DMS114 treated with DMSO at 0.1 percent for 48 hours (cell line): ENCODE measurements at regions not wholly inside any gene's neighbourhood (a gene's known extent, or its start where the extent isn't known, plus 50 kb on each side); places are given as distances from the start of the nearest gene placed in this dataset.

ENCODE experiments used
- DNase-seq: peaks from one replicate; lab custom pipeline; 2025; ENCODE audit not compliant: unreplicated experiment; lab: John Stamatoyannopoulos, UW

DNA sequence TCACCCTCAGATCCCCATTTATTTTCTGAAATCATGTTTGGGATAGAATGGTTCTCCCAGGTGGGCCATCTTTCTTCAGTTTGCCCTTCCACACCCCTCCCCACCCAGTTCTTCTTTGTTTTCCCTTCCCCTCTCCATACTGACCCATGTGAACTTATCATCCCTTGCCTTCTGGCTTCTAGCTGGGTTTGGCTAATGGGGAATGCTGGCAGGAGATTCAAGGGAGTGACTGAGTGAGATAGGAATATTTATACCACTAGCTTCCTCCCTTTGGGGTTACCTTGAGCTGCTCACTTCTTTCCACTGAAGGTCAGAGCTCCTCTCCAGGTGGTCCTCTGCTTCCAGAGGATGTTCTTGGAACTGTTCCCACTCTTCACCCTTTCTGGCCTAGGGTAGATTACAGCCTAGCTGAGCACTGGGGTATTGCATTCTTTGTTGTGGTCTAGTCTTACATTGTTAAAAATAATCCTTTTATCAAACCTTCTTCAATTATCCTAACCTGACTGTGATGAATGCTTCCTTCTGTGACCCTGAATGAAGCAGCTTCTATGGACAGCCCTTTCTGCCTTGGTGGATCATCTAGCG lies 88.3 kb upstream of the ATP2B1 start:
- DNase-seq = no peak

DNA sequence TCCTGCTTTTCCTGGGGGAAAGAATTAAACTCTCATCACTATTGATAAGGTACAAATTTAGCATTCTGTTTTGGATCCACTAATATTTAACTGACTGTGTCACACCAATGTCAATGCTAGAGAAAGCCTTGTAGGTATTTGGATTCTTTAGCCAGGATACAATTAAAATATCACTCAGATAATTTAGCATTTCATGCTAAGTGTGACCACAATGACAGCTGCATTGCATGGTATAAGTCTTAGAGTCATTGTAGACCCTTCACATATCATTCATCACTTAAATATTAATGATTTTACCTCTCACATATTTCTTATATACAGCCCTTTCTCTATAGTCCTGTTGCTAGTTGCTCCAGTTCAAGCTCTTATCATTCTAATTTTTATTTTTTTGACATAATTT lies 85.3 kb upstream of the ATP2B1 start:
- DNase-seq = no peak

DNA sequence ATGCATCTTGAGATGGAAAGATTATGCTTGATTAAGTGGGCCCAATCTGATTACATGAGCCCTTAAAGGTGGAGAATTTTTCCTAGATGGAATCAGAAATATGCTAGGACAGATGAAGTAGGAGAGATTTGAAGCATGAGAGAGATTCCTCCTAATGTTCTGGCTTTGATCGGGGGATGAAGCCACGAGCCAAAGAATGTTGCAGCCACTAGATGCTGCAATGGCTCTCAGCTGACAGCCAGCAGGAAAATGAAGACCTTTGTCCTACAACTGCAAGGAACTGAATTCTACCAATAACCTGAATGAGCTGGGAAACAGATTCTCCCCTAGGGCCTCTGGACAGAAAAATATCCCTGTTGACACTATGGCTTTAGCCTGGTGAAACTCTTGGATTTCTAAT lies 82.6 kb upstream of the ATP2B1 start:
- no peak for DNase-seq

DNA sequence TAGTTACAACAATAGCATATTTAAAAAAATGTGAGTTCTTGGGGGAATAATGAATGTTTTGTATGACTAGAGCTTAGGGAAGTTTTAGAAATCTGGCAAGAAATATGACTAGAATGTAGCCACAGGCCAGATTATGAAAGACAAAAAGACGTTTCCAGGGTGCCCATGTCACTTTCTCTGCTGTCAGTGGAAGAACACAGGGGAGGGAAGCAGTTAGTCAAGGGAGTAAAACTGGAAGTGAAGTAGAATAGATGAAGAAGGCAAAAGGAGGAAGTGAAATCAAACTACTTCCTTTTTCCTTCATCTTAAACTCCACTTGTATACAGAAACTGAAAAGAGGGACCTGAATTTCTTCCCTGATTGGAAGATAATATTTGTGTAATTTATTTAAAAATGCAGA lies 81.2 kb upstream of the ATP2B1 start:
- DNase-seq = no peak

DNA sequence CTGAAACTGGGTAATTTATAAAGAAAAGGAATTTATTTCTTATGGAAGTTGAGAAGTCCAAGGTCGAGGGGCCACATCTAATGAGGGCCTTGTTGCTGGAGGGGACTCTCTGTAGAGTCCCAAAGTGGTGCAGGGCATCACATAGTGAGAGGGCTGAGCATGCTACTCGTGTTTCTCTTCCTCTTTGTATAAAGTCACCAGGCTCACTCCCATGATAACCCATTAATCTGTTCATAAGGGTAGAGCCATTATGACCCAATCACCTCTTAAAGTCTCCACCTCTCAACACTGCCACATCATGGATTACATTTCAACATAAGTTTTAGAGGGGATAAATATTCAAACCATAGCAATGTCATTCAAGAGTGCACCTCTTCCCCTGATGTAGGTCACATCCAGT lies 79.1 kb upstream of the ATP2B1 start:
- no peak for DNase-seq

DNA sequence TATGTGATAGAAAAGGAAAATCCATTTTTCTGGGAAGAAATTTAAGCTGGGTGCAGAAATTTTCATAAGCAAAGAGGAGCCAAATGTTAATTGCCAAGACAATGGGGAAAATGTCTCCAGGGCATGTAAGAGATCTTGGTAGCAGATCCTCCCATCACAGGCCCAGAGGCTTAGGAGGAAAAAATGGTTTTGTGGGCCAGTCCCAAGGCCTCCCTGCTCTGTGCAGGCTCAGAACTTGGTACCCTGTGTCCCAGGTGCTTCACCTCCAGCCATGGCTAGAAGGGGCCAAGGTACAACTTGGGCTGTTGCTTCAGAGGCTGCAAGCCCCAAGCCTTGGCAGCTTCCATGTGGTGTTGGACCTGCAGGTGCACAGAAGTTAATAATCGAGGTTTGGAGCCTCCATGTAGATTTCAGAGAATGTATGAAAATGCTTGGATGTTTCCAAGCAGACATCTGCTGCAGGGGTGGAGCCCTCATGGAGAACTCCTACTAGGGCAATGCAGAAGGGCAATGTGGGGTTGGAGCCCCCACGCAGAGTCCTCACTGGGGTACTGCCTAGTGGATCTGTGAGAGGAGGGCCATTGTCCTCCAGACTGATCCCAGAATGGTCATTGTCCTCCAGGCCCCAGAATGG lies 77.7 kb upstream of the ATP2B1 start:
- DNase-seq = no peak

DNA sequence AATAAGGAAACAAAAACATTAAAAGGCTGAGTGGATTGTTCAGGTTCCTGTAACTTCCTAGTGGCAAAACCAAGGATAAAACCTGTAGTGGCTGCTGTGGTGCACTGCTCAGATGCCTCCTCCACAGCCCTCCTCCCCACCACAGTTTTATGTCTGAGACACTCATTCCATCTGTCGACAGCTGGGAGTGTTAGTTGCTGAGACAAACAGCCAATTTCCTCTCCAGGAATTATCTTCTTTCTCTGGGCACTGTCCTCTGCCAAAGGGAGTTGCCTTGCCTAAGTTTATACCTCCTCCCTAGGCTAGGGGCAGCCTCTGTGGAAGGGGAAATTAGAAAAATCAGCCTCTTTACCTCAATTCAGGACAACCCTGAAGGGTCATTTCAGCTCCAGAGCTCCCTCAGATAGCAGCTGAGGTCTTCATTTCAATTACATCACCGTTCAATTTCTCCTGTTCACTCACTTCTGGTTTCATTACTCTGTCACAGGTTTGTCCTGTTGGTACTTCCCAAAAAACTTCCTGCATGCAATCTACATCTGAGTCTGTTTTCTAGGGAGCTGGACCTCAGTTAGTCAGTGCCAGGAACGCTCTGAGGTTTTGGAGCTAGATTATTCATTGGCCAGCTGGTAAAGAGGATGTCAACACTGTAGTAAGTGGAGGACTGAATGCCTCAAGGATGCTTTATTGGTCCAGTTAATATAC lies 74.9 kb upstream of the ATP2B1 start:
- no peak for DNase-seq

DNA sequence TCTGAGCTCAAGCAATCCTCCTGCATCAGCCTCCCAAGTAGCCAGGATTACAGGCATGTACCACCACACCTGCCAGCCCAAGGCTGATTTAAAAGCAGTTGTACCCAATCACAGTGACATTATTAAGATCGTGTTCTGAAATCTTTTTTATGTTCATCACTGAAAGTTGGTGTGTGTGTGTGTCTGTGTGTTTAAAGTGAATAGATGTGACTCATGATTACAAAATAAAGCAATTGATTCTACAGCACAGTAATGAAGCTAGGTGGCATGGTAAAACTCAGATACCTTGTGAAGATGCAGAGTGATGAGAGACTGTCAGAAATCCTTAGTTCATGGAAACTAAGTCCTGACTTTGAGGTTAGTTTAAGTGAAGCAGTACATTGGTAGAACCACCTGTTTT lies 74.2 kb upstream of the ATP2B1 start:
- no peak for DNase-seq

DNA sequence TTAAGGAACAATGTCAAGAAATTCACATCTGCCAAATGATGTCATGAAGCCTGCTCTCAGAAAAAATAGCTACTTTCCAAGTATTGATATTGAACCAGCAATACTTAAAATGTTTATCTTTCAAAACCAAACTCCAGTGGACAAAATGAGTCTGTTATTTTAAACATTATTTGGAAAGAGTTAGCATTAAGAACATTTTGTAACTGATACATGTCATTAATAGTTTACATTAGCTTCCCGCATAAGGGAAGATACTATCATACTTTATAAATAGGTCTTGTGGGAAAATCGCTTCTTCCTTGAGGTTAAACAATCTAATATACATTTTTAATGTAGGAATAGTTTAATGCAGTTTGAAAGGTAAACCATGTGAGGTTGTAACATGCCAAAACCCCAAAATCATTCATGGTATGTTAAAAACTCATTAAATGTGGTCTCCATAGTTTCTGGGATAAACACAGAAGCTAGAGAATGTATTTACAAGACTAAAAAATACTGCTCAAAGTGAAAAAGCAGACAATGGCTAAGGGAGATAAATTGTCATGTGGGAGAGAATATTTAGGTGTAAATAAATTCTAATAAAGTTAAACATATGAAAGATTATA lies 73.4 kb upstream of the ATP2B1 start:
- no peak for DNase-seq

DNA sequence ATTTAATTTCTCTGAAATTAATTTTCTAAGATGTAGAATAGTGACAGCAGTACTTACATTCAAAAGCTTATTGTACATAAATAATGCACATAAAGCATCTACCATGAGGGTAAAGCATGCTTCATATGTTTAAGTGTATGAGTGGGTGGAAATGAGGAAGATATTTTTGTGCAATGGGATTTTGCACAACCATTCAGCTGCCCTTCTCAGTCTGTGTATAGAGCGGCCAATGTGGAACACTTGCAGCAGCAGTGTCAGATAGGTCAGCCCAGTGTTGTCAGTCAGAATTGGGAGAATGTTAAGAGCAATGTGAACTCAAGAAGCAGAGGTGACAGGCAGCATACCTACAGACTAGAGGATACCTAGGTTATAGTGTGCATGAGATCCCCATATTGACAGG lies 72.5 kb upstream of the ATP2B1 start:
- DNase-seq = no peak

DNA sequence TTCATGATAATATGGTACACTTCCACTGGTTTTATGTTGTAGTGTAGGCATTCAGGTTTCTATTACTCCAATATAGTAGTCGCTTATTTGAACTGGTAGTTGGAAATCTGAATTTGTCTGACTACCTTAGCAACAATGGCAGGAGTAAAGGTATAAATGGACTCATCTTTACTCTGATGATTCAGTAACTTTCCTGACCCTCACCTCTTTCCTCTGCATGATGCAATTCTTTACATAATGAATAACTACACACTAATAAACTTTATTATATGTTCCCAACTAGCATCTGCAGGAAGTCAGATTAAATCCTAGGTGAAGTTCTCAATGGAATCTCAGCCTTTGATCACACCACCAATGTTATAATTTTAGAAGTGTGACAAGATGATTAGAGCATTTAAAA lies 70.5 kb upstream of the ATP2B1 start:
- no peak for DNase-seq

DNA sequence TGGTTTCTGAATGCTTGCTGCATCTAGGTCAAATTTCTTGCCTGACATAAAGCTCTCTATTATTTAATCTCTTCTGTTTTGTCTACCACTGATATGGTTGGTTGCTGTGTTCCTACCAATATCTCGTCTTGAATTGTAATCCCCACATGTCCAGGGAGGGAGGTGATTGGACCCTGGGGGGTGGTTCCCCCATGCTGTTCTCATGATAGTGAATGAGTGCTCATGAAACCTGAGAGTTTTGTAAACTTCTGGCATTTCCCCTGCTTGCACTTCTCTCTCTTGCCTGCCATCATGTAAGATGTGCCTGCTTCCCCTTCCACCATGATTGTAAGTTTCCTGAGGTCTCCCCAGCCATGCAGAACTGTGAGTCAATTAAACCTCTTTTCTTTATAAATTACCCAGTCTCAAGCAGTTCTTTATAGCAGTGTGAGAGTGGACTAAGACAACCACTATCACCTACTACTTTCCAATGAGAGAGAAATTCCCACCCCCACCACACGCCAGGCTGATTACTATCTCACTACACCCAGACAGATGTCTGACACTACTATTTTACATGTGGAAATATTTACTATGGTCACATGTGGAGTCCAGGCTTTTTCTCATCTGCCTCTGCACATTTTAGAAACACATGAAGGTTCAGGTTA lies 69.2 kb upstream of the ATP2B1 start:
- DNase-seq = no peak

DNA sequence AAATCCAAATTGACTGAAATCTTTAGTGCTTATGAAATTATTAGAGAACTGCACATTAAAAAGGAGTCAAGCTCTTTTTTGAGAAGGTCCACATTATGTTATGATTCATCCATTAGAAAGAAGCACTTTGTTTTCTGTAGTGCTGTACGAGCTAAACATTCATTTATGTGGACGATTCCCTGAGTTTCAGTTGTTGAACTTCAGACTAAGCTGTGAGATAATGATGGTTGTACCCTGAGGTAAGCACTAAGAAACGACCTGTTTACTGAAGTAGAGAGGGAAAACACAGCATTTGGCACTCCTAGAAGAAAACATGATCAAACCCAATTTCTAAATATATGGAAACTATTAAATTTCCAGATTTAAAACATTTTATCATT lies 67.3 kb upstream of the ATP2B1 start:
- DNase-seq = no peak

DNA sequence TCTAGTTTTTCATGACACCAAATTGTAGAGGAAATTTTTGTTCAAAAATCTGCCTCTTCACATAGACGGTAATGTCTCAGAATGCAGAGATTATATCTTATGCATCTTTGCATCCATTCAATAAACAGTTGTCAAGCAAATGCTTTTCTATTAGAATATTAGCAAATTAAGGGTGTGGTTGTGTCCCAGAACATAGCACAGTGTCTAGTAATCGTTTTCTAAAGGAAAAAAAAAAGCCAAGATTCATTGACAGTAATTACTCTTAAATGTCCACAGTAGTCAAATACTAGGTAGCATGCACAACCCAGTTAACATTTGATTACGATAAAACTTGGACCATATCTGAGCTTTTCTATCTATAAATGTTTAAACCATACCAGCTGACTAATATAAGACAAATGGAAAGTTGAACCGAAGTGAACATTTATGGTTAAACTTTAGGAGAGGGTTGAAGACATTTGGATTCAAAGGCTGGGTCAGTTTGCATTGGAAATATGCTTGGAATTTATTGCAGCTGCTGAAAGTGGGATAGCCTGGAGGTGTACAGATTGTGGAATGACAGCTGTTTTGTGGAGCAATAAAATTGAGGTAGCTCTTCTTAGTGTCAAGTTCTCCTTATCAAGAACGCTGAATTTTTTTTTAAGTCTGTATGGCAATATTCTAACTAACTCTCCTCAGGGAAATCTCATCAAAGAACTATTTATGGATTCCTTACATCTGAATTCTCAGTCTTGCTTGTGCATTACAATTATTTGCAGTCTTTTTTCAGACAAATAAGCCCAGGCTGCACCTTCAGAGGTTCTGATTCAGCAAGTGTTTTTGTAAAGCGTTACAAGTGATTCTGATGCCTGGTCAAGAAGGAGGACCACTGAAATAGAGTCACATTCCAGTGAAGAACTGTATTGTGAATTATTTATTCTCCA lies 66.7 kb upstream of the ATP2B1 start:
- DNase-seq = no peak

DNA sequence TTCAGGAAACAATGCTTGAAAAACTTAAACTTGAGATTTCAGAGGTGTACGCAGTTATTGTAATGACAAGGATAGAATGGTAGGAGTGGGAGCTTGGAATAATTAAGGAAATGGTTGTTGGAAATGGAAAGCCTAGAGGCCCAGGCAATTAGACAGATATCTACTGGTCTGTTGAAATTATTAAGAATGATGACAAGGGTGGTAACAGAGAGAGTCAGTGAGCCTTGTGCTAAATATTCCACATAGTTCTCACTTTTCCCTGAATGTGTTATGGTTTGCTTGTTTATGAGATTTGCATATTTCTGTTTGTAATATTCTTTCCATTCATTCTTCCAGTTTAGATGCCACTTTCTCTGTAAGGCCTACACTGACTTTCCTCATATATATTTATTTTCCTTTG lies 66.0 kb upstream of the ATP2B1 start:
- DNase-seq = no peak

DNA sequence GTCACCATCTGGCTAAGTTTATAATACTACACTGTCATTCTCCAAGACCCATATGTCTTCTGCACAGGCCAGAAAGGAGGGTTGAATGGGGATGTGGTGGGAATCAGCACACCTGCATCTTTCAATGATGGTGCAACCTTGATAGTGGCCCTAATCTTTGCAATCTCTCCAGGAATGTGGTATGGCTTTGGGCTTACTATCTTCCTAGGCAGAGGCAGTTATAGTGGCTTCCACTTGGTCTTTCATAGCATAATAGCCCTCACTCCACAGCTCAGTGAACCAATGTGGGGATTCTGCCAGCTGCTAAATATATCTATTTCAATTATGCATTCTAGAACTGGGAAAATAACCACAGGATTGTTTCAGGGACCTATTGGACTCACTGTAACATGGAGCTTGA lies 61.8 kb upstream of the ATP2B1 start:
- no peak for DNase-seq

DNA sequence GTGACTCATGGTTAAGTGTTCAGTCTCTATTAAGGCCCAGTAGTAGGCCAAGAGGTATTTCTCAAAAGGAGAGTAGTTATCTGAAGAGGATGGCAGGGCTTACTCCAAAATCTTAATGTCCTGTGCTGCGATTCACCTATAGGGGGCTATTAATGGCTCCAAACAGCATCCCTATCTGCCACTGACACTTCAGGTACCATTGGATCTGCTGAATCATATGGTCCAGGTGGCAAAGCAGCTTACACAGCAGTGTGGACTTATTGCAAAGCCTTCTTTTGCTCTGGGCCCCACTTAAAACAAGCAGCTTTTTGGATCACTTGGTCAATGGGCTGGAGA lies 60.8 kb upstream of the ATP2B1 start:
- DNase-seq = no peak

DNA sequence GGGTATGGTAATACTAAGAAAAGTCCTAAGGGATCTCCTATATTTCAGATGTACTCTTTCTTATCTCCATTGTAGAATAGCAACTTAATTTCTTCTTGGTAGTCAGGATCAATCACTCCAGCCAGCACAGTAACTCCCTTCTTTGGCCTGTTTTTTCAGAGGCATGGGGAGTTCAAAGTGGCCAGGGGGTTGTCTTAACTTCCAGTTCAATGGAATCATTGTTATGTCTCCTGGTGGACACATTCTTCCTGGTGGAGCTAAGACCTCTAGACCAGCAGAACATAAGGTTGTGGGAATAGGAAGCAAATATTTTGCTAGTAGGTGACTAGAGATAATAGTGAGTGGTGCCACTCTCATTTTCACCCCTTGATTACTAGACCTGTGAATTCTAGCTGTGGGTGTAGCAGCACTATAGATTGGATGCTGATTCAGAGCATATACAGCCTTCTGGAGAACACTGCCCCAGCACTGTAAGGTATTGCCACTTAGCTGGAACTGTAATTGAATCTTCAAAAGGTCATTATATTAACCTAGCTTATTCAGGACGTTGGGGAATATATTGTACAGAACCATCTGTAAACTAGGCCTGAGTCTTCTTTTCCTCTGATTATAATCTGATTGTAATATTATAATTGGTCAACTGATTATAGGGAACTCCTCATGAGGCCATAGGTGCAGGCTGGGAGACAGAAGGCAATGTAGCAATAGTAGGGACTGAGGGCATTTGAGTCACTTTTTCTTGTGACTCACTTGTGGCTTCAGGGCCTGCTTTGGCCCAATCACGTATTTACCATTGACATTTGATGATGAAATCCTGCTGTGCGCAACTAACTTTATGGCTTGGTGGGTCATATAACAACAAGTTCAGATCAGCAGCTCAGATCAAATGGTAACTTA lies 60.2 kb upstream of the ATP2B1 start:
- DNase-seq = no peak

DNA sequence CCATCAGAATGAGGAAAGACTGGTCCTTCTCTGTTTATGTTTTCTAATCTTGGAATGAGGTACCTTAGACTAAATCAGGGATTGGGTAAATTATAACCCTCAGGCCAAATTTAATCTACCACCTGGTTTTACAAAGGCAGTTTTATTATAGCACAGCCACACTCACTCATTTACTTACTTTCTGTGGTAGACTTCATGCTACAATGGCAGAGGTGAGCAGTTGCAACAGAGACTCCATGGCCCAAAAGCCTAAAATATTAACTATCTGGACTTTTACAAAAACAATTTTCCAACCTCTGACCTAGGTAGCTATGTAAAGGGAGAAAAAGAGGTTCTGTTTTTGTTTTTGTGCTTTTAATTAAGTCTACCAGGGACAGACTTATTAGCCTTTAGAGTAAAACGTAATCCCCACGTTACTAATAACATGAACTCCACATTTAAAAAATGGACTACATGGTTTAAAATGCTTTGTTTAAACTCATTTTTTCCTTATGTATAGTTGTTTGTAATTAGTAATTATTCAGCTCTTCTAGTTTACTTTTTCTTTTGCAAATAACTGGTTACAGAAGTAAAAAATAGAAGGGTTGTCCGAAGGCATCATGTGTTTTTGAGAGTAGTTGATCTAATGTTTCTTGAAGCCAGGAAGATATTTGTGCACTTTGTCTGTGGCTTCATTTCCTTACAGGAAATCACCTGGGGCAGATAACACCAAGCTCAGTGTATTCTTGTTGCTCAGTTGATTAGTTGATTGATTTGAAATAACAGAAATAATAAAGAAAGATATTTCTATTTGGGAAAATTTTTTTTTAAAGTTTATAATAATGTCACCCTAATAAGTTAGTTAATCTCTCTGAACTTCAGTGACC lies 57.6 kb upstream of the ATP2B1 start:
- no peak for DNase-seq
